B cell (primary cell): ENCODE measurements at regions not wholly inside any gene's neighbourhood (a gene's known extent, or its start where the extent isn't known, plus 50 kb on each side); places are given as distances from the start of the nearest gene placed in this dataset.

Experiments used
- ATAC-seq: fragments of 200-7000 bp; cut with Tn5 transposase; one replicate; pipeline ENCODE4 v1.10.0; 2021; ENCODE audit warnings: low read depth, mild to moderate bottlenecking, moderate number of reproducible peaks, moderate library complexity
- CTCF ChIA-PET: fragments of 350-600 bp; sonication (Branson Sonifier 250); formaldehyde crosslinking; loops from one replicate; lab custom pipeline; 2021; ENCODE audit warnings: antibody characterized with exemption, inconsistent platforms; lab: Charles Lee
- POLR2A ChIA-PET: fragments of 350-600 bp; sonication (Branson Sonifier 250); formaldehyde crosslinking; loops from one replicate; lab custom pipeline; 2021; ENCODE audit warnings: antibody characterized with exemption; lab: Charles Lee
- DNase-seq: peaks from one replicate; pipeline ENCODE4 v3.0.0; 2013
- H2AFZ ChIP-seq: 2 replicates; pipeline ENCODE4 v1.6.1; 2012; ENCODE audit warnings: mild to moderate bottlenecking, low read depth, low read length; ENCODE audit not compliant: insufficient read depth, poor library complexity, severe bottlenecking
- H3K27ac ChIP-seq, 2 donors: 1 replicate in 1 of 2; 2 replicates in 1 of 2; pipeline ENCODE4 v1.5.1; 2012 to 2013; ENCODE audit warnings: low read length in 2 of 2, mild to moderate bottlenecking in 2 of 2, moderate library complexity in 1 of 2
- H3K27me3 ChIP-seq, 4 experiments: fragments of 200-600 bp in 1 of 4; sonication (generic) in 1 of 4; replicated peaks in 1 of 4; 1 replicate in 2 of 4; 2 replicates in 2 of 4; pipeline versions ENCODE4 v1.6.1 to v1.7.0; 2013 to 2016; ENCODE audit warnings: low read length in 3 of 4, mild to moderate bottlenecking in 2 of 4, mixed read lengths in 1 of 4, moderate library complexity in 1 of 4; ENCODE audit not compliant: insufficient read depth in 4 of 4, control insufficient read depth in 3 of 4; ENCODE audit errors: control extremely low read depth in 1 of 4
- H3K36me3 ChIP-seq, 2 experiments: replicated peaks in 1 of 2; 1 replicate in 1 of 2; 2 replicates in 1 of 2; pipeline versions ENCODE4 v1.6.1 to v1.7.1; 2013; ENCODE audit warnings: low read length in 1 of 2; ENCODE audit not compliant: insufficient read depth in 2 of 2, control insufficient read depth in 1 of 2; ENCODE audit errors: control extremely low read depth in 1 of 2, extremely low read depth in 1 of 2
- H3K4me1 ChIP-seq, 2 donors: fragments of 200-600 bp in 1 of 2; sonication (generic) in 1 of 2; 1 replicate in 1 of 2; 2 replicates in 1 of 2; pipeline versions ENCODE4 v1.5.1 to v1.6.1; 2013 to 2017; ENCODE audit warnings: low read length in 2 of 2; ENCODE audit not compliant: control insufficient read depth in 2 of 2, insufficient read depth in 2 of 2
- H3K4me2 ChIP-seq: replicated peaks from 2 replicates; pipeline ENCODE3; 2012; ENCODE audit warnings: mild to moderate bottlenecking, low read depth, low read length; ENCODE audit not compliant: poor library complexity, severe bottlenecking
- H3K4me3 ChIP-seq, 5 experiments: fragments of 200-600 bp in 1 of 5; sonication (generic) in 1 of 5; 1 replicate in 3 of 5; 2 replicates in 2 of 5; pipeline versions ENCODE4 v1.5.1 to v1.7.0; 2011 to 2016; ENCODE audit warnings: low read length in 4 of 5, mild to moderate bottlenecking in 4 of 5, low read depth in 2 of 5, control low read depth in 1 of 5, moderate library complexity in 1 of 5; ENCODE audit not compliant: insufficient read depth in 1 of 5; ENCODE audit errors: control extremely low read depth in 1 of 5, extremely low read depth in 1 of 5
- H3K79me2 ChIP-seq: fragments of 200-600 bp; sonication (generic); one replicate; pipeline ENCODE4 v1.6.0; 2016; ENCODE audit warnings: low read length; ENCODE audit not compliant: control insufficient read depth, insufficient read depth
- H3K9ac ChIP-seq: fragments of 200-600 bp; sonication (generic); 2 replicates; pipeline ENCODE4 v1.6.1; 2017; ENCODE audit warnings: mild to moderate bottlenecking, low read length, moderate library complexity
- H3K9me3 ChIP-seq, 3 donors: one replicate each; pipeline versions ENCODE4 v1.6.1 to v1.7.1; 2013; ENCODE audit warnings: low read length in 2 of 3; ENCODE audit not compliant: control insufficient read depth in 2 of 3, insufficient read depth in 1 of 3; ENCODE audit errors: control extremely low read depth in 1 of 3
- H4K20me1 ChIP-seq: 2 replicates; pipeline ENCODE4 v1.6.0; 2012; ENCODE audit warnings: mild to moderate bottlenecking, low read length; ENCODE audit not compliant: insufficient read depth, control insufficient read depth, poor library complexity, severe bottlenecking
- H3K27ac Mint-ChIP-seq: one replicate; pipeline ENCODE4 v1.8.0; 2021; ENCODE audit warnings: mixed read lengths
- H3K27me3 Mint-ChIP-seq: one replicate; pipeline ENCODE4 v1.8.0; 2021; ENCODE audit warnings: mixed read lengths
- H3K4me1 Mint-ChIP-seq: one replicate; pipeline ENCODE4 v1.8.0; 2021; ENCODE audit warnings: mixed read lengths
- H3K4me3 Mint-ChIP-seq: one replicate; pipeline ENCODE4 v1.8.0; 2021; ENCODE audit warnings: mixed read lengths
- H3K9me3 Mint-ChIP-seq: one replicate; pipeline ENCODE4 v1.8.0; 2022; ENCODE audit warnings: mixed read lengths; ENCODE audit not compliant: insufficient read depth
- CTCF ChIP-seq: fragments of 200-600 bp; IDR thresholded peaks from one replicate; pipeline ENCODE4 v1.8.0; 2022; ENCODE audit warnings: antibody characterized with exemption, mild to moderate bottlenecking
- EZH2 ChIP-seq: IDR thresholded peaks from 2 replicates; pipeline ENCODE4 v1.6.1; 2012; ENCODE audit warnings: borderline replicate concordance, low read depth, mild to moderate bottlenecking, moderate library complexity, low read length; ENCODE audit not compliant: insufficient read depth, poor library complexity, severe bottlenecking
- WGBS: methylation state at CpG from one replicate; pipeline ENCODE4 v1.1.5; 2013; ENCODE audit warnings: missing lambda C conversion rate; ENCODE audit not compliant: insufficient coverage; 5-methylcytosine and 5-hydroxymethylcytosine counted together
- intact Hi-C: fragments of 100-400 bp; cut with micrococcal nuclease; formaldehyde crosslinking; loops from one replicate; pipeline ENCODE4 v1.10.0; 2022

DNA sequence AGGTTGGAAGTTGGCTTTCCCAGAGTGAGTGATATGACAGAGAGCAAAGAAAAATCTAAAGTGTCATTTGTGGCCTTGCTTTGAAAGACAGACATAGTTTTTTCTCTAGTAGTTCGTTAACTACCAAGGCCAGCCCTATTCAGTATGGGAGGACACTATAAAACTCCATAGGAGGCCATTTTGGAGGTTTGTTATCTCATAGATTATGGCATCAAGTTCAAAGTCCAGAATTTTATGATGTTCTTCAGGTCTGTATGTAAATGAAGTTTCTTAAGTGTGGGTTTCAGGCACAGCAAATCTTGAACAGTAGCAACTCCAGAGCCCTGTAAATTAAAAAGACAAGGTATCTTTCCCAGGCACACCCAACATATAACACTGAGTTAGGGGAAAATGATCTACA, 437.1 kb downstream of the PLPP3 start:
- Histone ChIP-seq H3K9me3 (no peaks in the 10 kb centered on the region), H3K4me1 (no peaks in the 10 kb centered on the region), H3K36me3 (no peaks in the 10 kb centered on the region), H3K4me3 (no peak overlapping the region), H3K27me3 (no peaks in the 10 kb centered on the region), H4K20me1 (no peaks in the 10 kb centered on the region), H3K9ac (no peak overlapping the region), H2AFZ (no peak overlapping the region), H3K27ac (no peak overlapping the region), H3K79me2 (no peaks in the 10 kb centered on the region), H3K4me2 (no peak overlapping the region)
- Mint-ChIP-seq H3K27me3 (peaks cover 8% of the 10 kb centered on the region), H3K4me3 (no peak overlapping the region), H3K4me1 (no peaks in the 10 kb centered on the region), H3K9me3 (no peaks in the 10 kb centered on the region), H3K27ac (no peak overlapping the region)
- CTCF ChIA-PET = no interaction called here
- ATAC-seq (no peak), DNase-seq (no peak)
- intact Hi-C loops = no loop called here
- no peak for TF ChIP-seq CTCF
- TF ChIP-seq EZH2 = no peak
- WGBS = no CpG with 5 or more reads among the region's 1 CpG
- POLR2A ChIA-PET = no interaction called here

DNA sequence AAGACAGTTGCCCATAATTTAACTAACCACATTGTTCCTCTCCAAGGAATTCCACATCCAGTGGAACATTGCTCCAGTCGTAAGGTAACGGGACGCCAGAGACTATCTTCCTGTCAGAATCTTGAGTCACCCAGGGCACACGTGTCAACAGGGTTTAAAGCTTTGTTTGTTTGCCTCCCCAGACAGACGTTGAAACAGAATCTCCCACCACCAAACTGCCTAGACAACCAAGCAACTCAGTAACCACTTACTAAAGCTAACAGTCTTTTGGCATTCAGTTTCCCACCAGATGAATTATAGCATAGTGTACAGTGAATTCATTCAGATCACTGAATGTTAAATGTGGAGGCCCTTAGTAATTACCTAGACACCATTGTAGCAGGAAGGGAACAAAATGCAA, 439.5 kb downstream of the PLPP3 start:
- ChIA-PET CTCF (no interaction called here), POLR2A (no interaction called here)
- Mint-ChIP-seq H3K9me3 (no peaks in the 10 kb centered on the region), H3K27me3 (peaks cover 8% of the 10 kb centered on the region), H3K4me1 (peaks cover 13% of the 10 kb centered on the region), H3K27ac (no peak overlapping the region), H3K4me3 (no peak overlapping the region)
- Histone ChIP-seq H2AFZ (no peak overlapping the region), H3K27ac (no peak overlapping the region), H3K27me3 (no peaks in the 10 kb centered on the region), H3K4me1 (peaks cover 2 to 5% of the 10 kb centered on the region in 2 donors), H3K9me3 (no peaks in the 10 kb centered on the region), H4K20me1 (no peaks in the 10 kb centered on the region), H3K4me3 (no peak overlapping the region), H3K36me3 (no peaks in the 10 kb centered on the region), H3K79me2 (no peaks in the 10 kb centered on the region), H3K4me2 (no peak overlapping the region), H3K9ac (no peak overlapping the region)
- DNase-seq (no peak), ATAC-seq (no peak)
- TF ChIP-seq EZH2 (no peak), CTCF (no peak)
- WGBS = 98% methylated on average over 5 of the region's 5 CpGs
- intact Hi-C loops = no loop called here
